ENCODE measurements at regions not wholly inside any gene's neighbourhood (a gene's known extent, or its start where the extent isn't known, plus 50 kb on each side); places are given as distances from the start of the nearest gene placed in this dataset.

DNA sequence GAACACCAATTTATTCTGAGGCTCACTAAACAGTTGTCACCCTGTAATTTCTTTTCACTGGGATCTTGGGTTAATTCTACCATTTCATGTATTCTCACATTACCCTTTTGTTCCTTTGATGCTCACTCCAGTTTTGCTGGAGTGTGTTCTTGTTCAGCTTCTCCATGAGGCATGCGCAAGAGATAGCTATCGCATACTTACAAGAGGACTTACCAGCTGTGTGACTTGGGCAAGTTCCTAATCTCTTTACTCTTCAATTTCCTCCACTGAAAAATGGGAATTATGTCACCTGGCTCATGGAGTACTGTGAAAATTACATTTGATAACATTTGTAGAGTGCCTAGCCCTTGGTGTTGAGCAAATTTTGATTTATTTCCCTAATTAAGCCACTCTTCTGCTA is 56.5 kb upstream of the JDP2 start:
- TF ChIP-seq, protein P1, sequence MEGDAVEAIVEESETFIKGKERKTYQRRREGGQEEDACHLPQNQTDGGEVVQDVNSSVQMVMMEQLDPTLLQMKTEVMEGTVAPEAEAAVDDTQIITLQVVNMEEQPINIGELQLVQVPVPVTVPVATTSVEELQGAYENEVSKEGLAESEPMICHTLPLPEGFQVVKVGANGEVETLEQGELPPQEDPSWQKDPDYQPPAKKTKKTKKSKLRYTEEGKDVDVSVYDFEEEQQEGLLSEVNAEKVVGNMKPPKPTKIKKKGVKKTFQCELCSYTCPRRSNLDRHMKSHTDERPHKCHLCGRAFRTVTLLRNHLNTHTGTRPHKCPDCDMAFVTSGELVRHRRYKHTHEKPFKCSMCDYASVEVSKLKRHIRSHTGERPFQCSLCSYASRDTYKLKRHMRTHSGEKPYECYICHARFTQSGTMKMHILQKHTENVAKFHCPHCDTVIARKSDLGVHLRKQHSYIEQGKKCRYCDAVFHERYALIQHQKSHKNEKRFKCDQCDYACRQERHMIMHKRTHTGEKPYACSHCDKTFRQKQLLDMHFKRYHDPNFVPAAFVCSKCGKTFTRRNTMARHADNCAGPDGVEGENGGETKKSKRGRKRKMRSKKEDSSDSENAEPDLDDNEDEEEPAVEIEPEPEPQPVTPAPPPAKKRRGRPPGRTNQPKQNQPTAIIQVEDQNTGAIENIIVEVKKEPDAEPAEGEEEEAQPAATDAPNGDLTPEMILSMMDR (conservative IDR thresholded peaks at IDR 0.05): no peak
- no peak for TF ChIP-seq ZFX (IDR thresholded peaks at IDR 0.05)
- no peak overlapping the region for H3K27ac ChIP-seq

DNA sequence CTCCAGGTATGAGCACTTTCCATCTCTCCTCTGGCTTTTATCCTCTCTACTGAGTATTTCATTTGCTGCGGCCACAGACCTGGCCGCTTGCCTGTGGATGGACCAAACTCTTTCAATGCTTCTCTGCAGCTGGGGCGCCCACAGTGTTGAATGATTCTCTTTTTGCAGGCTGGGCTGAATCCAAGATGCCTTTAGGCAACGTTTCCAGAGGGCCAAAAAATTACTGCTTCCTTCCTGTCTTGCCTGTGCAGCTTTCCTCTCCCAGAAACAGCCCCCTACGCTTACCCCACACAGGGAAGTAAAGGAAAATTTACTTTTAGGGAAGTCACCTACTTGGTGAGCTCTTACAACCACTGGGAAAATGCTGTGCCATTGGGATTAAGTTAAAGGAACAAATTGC is 55.6 kb upstream of the JDP2 start:
- TF ChIP-seq ZFX (IDR thresholded peaks at IDR 0.05): no peak
- TF ChIP-seq, protein P1 (conservative IDR thresholded peaks at IDR 0.05): no peak

DNA sequence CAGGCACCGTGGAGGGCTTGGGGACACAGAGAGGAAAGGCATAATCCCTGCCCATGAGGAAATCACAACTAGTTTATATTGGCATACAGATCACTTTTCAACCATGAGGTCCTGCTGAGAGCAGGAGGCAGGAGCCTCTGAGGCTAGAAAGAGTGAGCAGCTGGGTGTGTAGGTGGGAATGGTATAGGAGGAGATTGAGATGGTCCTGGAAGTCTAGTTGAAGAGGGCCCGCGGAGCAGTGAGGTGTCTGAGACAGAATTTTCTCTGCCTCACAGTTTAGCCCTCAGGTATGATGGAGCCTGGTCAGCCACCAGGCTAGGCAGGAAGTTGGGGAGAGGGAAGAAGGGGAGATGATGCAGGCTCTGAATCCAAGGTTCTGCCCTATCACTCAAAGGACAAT is 54.7 kb upstream of the JDP2 start:
- TF ChIP-seq, protein P1 (conservative IDR thresholded peaks at IDR 0.05): no peak
- TF ChIP-seq ZFX (IDR thresholded peaks at IDR 0.05): no peak
- no peak overlapping the region for H3K27ac ChIP-seq

More for the DNA sequence above, 55.6 kb upstream of the JDP2 start:
- H3K27ac ChIP-seq: no peak overlapping the region

DNA sequence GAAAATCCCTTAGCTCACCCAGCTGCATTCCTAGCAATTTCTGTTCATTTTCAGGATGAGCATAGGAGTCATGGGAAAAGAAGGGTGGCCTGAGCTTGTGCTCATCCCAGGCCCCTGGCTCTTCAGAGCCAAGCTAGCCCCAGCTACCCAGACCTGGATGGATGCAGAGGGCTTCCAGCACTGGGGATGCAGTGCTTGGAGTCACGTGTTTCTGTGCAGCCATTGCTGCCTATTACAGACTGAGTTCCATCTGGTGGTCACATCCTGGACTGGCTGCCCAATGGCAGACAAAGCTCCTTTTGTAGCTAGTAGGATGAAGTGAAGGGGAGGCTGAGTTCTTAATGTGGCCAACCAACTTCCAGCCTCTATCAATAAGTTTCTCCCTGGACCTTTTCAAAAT is 54.2 kb upstream of the JDP2 start:
- TF ChIP-seq, protein P1 (conservative IDR thresholded peaks at IDR 0.05): no peak
- no peak for TF ChIP-seq ZFX (IDR thresholded peaks at IDR 0.05)
- H3K27ac ChIP-seq: no peak overlapping the region

DNA sequence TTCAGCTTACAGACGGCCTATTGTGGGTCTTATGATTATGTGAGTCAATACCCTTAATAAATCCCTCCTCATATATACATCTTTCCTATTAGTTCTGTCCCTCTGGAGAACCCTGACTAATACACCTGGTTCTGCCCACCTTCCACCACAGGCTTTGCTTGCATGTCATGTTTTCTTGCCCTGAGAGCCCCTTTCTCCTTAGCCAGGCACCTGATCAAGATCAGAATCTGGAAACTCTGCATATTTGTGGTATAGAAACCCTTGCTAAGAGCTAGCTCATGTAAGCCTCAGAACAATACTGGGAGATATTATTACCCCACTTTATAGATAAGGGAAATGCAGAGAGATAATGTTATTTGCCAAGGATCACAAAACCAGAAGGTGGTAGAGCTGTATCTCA is 52.9 kb upstream of the JDP2 start:
- no peak for TF ChIP-seq ZFX (IDR thresholded peaks at IDR 0.05)
- TF ChIP-seq, protein P1 (conservative IDR thresholded peaks at IDR 0.05): no peak
- no peak overlapping the region for H3K27ac ChIP-seq

DNA sequence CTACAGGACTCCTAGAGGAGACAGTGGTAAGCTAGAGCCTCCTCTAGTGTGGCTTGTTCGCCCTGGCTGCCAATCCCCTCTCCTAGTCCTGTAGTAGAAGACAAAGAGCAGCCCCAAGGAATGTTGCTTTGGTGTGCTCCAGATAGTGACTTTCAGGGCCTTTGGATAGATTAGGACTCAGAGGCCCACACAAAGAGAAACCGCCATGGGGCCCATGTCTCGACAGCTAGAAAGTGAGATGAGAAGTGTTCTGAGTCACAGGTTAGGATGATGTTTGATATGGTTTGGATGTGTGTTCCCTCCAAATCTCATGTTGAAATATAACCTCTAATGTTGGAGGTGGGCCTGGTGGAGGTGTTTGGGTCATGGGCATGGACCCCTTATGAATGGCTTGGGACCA is 51.8 kb upstream of the JDP2 start:
- H3K27ac ChIP-seq: no peak overlapping the region
- no peak for TF ChIP-seq ZFX (IDR thresholded peaks at IDR 0.05)
- TF ChIP-seq, protein P1 (conservative IDR thresholded peaks at IDR 0.05): no peak

Measured in C4-2B (cell line).